IMR-90 (cell line): ENCODE measurements at regions not wholly inside any gene's neighbourhood (a gene's known extent, or its start where the extent isn't known, plus 50 kb on each side); places are given as distances from the start of the nearest gene placed in this dataset.

Experiments used
- ATAC-seq: fragments of 200-7000 bp; cut with Tn5 transposase; 2 replicates; pipeline ENCODE4 v1.9.1; 2020; ENCODE audit warnings: low read depth, mild to moderate bottlenecking, moderate library complexity
- BruUV-seq: library from RNA; stranded (reverse); fragments of 400-500 nt; replicated peaks from 2 replicates; lab custom pipeline; 2021; lab: Mats Ljungman, UMichigan
- CTCF ChIA-PET: fragments of 300-600 bp; formaldehyde crosslinking; extraction: SDS; loops from one replicate; lab custom pipeline; 2021; ENCODE audit warnings: antibody characterized with exemption; lab: Yijun Ruan, JAX
- POLR2A ChIA-PET: fragments of 300-600 bp; sonication (Branson Sonifier 250); formaldehyde crosslinking; loops from one replicate; lab custom pipeline; 2022; ENCODE audit warnings: antibody characterized with exemption; ENCODE audit not compliant: unreplicated experiment; lab: Charles Lee
- DNase-seq: peaks from one replicate; pipeline ENCODE4 v3.0.0; 2013
- H2AFZ ChIP-seq: replicated peaks from 2 replicates; pipeline ENCODE3; 2013; ENCODE audit warnings: low read length, mild to moderate bottlenecking; ENCODE audit not compliant: poor library complexity
- H2AK5ac ChIP-seq: 2 replicates; pipeline ENCODE4 v1.6.1; 2013; ENCODE audit warnings: low read depth, low read length, inconsistent platforms
- H2AK9ac ChIP-seq: replicated peaks from 2 replicates; pipeline ENCODE3; 2013; ENCODE audit warnings: mild to moderate bottlenecking, low read depth, low read length, moderate library complexity; ENCODE audit not compliant: poor library complexity
- H2BK120ac ChIP-seq: 2 replicates; pipeline ENCODE4 v1.6.1; 2013; ENCODE audit warnings: low read depth, low read length, inconsistent platforms
- H2BK15ac ChIP-seq: 3 replicates; pipeline ENCODE4 v1.6.1; 2013; ENCODE audit warnings: low read depth, low read length, inconsistent platforms
- H2BK20ac ChIP-seq: 2 replicates; pipeline ENCODE4 v1.6.1; 2013; ENCODE audit warnings: low read depth, mild to moderate bottlenecking, inconsistent platforms, low read length, moderate library complexity
- H2BK5ac ChIP-seq: 2 replicates; pipeline ENCODE4 v1.6.1; 2013; ENCODE audit warnings: mild to moderate bottlenecking, low read depth, low read length, inconsistent platforms; ENCODE audit not compliant: poor library complexity, severe bottlenecking
- H3K14ac ChIP-seq: replicated peaks from 2 replicates; pipeline ENCODE4 v1.6.1; 2013; ENCODE audit warnings: low read depth, low read length, inconsistent platforms
- H3K18ac ChIP-seq: 2 replicates; pipeline ENCODE4 v1.6.1; 2013; ENCODE audit warnings: low read depth, low read length, control low read depth
- H3K23ac ChIP-seq: 2 replicates; pipeline ENCODE4 v1.6.1; 2013; ENCODE audit warnings: low read depth, low read length, inconsistent platforms
- H3K27ac ChIP-seq: 2 replicates; pipeline ENCODE4 v1.5.1; 2013; ENCODE audit warnings: mild to moderate bottlenecking, control low read depth, low read length; ENCODE audit not compliant: insufficient read depth
- H3K27me3 ChIP-seq: 2 replicates; pipeline ENCODE4 v1.6.1; 2013; ENCODE audit warnings: low read length; ENCODE audit not compliant: control insufficient read depth, insufficient read depth
- H3K36me3 ChIP-seq: 2 replicates; pipeline ENCODE4 v1.6.1; 2013; ENCODE audit warnings: low read length, mixed read lengths; ENCODE audit not compliant: control insufficient read depth, insufficient read depth
- H3K4ac ChIP-seq: 2 replicates; pipeline ENCODE4 v1.6.1; 2013; ENCODE audit warnings: low read depth, low read length, inconsistent platforms
- H3K4me1 ChIP-seq: 2 replicates; pipeline ENCODE4 v1.6.1; 2013; ENCODE audit warnings: low read length, mixed read lengths; ENCODE audit not compliant: control insufficient read depth, insufficient read depth
- H3K4me2 ChIP-seq: 2 replicates; pipeline ENCODE4 v1.6.1; 2013; ENCODE audit warnings: low read depth, mild to moderate bottlenecking, control low read depth, low read length, moderate library complexity
- H3K4me3 ChIP-seq: 2 replicates; pipeline ENCODE4 v1.5.1; 2013; ENCODE audit warnings: low read depth, mild to moderate bottlenecking, control low read depth, low read length, moderate library complexity; ENCODE audit not compliant: insufficient read depth
- H3K56ac ChIP-seq: 2 replicates; pipeline ENCODE4 v1.6.1; 2013; ENCODE audit warnings: low read length, inconsistent platforms; ENCODE audit not compliant: insufficient read depth; ENCODE audit errors: extremely low read depth
- H3K79me1 ChIP-seq, 2 experiments: 2 replicates each; pipeline ENCODE4 v1.6.1; 2013; ENCODE audit warnings: low read length in 2 of 2, inconsistent platforms in 1 of 2, low read depth in 1 of 2
- H3K9ac ChIP-seq: 2 replicates; pipeline ENCODE4 v1.6.1; 2013; ENCODE audit warnings: low read depth, low read length, control low read depth
- H3K9me1 ChIP-seq: 2 replicates; pipeline ENCODE4 v1.6.1; 2013; ENCODE audit warnings: low read length, inconsistent platforms; ENCODE audit not compliant: insufficient read depth
- H3K9me3 ChIP-seq: 2 replicates; pipeline ENCODE4 v1.6.1; 2013; ENCODE audit warnings: low read length; ENCODE audit not compliant: control insufficient read depth, insufficient read depth
- H4K20me1 ChIP-seq: 2 replicates; pipeline ENCODE4 v1.6.1; 2013; ENCODE audit warnings: low read length, inconsistent platforms; ENCODE audit not compliant: insufficient read depth
- H4K5ac ChIP-seq: 2 replicates; pipeline ENCODE4 v1.6.1; 2013; ENCODE audit warnings: mild to moderate bottlenecking, low read depth, low read length, control low read depth
- H4K8ac ChIP-seq, 2 experiments: 2 replicates each; pipeline ENCODE4 v1.6.1; 2013; ENCODE audit warnings: low read depth in 2 of 2, low read length in 2 of 2, control low read depth in 1 of 2, inconsistent platforms in 1 of 2
- H4K91ac ChIP-seq: 2 replicates; pipeline ENCODE4 v1.6.1; 2013; ENCODE audit warnings: low read depth, low read length, inconsistent platforms; ENCODE audit not compliant: insufficient read depth
- BHLHE40 ChIP-seq: fragments of 150-350 bp; IDR thresholded peaks from 2 replicates; pipeline ENCODE4 v1.6.1; 2016; ENCODE audit warnings: mild to moderate bottlenecking, low read depth, low read length
- CEBPB ChIP-seq: IDR thresholded peaks from 2 replicates; pipeline ENCODE4 v1.6.1; 2012; ENCODE audit warnings: low read depth, low read length, improper control_type of control experiment
- CHD1 ChIP-seq: IDR thresholded peaks from 2 replicates; pipeline ENCODE4 v1.6.1; 2012; ENCODE audit warnings: low read depth, low read length, improper control_type of control experiment
- CTCF ChIP-seq: conservative IDR thresholded peaks from 2 replicates; pipeline ENCODE4 v1.5.1; 2012; ENCODE audit warnings: mild to moderate bottlenecking, low read depth, low read length, improper control_type of control experiment
- ELK1 ChIP-seq: fragments of 150-350 bp; IDR thresholded peaks from 2 replicates; pipeline ENCODE4 v1.6.1; 2016; ENCODE audit warnings: low read depth, mild to moderate bottlenecking, low read length, moderate library complexity, borderline replicate concordance
- FOS ChIP-seq: fragments of 150-350 bp; IDR thresholded peaks from 2 replicates; pipeline ENCODE4 v1.6.1; 2016; ENCODE audit warnings: low read depth, low read length
- MAFK ChIP-seq: IDR thresholded peaks from 2 replicates; pipeline ENCODE4 v1.6.1; 2012; ENCODE audit warnings: low read depth, low read length, improper control_type of control experiment
- MAZ ChIP-seq: IDR thresholded peaks from 2 replicates; pipeline ENCODE4 v1.6.1; 2012; ENCODE audit warnings: low read depth, mild to moderate bottlenecking, low read length, improper control_type of control experiment, moderate library complexity, borderline replicate concordance
- MXI1 ChIP-seq: IDR thresholded peaks from 2 replicates; pipeline ENCODE4 v1.6.1; 2012; ENCODE audit warnings: low read depth, mild to moderate bottlenecking, low read length, moderate library complexity, borderline replicate concordance
- NFE2L2 ChIP-seq: fragments of 150-350 bp; IDR thresholded peaks from 2 replicates; pipeline ENCODE4 v1.6.1; 2016; ENCODE audit warnings: low read depth, mild to moderate bottlenecking, low read length
- POLR2A ChIP-seq: IDR thresholded peaks from 2 replicates; pipeline ENCODE4 v1.6.1; 2012; ENCODE audit warnings: mild to moderate bottlenecking, low read depth, low read length
- RAD21 ChIP-seq: IDR thresholded peaks from 2 replicates; pipeline ENCODE4 v1.6.1; 2012; ENCODE audit warnings: low read length, improper control_type of control experiment
- RCOR1 ChIP-seq: IDR thresholded peaks from 2 replicates; pipeline ENCODE4 v1.6.1; 2012; ENCODE audit warnings: mild to moderate bottlenecking, low read length, improper control_type of control experiment; ENCODE audit not compliant: insufficient replicate concordance
- RFX5 ChIP-seq: IDR thresholded peaks from 2 replicates; pipeline ENCODE4 v1.8.0; 2012; ENCODE audit warnings: low read depth, mild to moderate bottlenecking, low read length, moderate library complexity
- SMC3 ChIP-seq: fragments of 150-350 bp; IDR thresholded peaks from 2 replicates; pipeline ENCODE4 v1.6.1; 2016; ENCODE audit warnings: low read depth, mild to moderate bottlenecking, antibody characterized with exemption, low read length, moderate library complexity
- USF2 ChIP-seq: fragments of 150-350 bp; IDR thresholded peaks from 2 replicates; pipeline ENCODE4 v1.6.1; 2017; ENCODE audit warnings: mild to moderate bottlenecking, antibody characterized with exemption, low read length, low read depth
- WGBS, 2 experiments: methylation state at CpG; one replicate each; pipeline versions ENCODE4 v1.1.5 to v1.1.7; 2013; ENCODE audit warnings: missing lambda C conversion rate in 2 of 2; ENCODE audit not compliant: insufficient read length in 1 of 2; ENCODE audit errors: extremely low coverage in 2 of 2; 5-methylcytosine and 5-hydroxymethylcytosine counted together
- dilution Hi-C: fragments of 300-500 bp; cut with HindIII; formaldehyde crosslinking; loops from one replicate; pipeline ENCODE4 v1.14.3; 2018; ENCODE audit warnings: low sequenced_read_pairs; ENCODE audit not compliant: unreplicated experiment
- in situ Hi-C: fragments of 300-500 bp; cut with MboI; formaldehyde crosslinking; loops from 3 replicates; pipeline ENCODE4 v1.14.3; 2019; ENCODE audit warnings: low sequenced_read_pairs, inconsistent platforms, mixed read lengths
- intact Hi-C: fragments of 100-400 bp; cut with micrococcal nuclease; formaldehyde crosslinking; loops from 2 replicates; pipeline ENCODE4 v1.10.0; 2022

GRCh38 chr9:79824265-79824664 lies 252.5 kb downstream of the TLE4 start:
- dilution Hi-C loops (no loop called here), in situ Hi-C loops (no loop called here), intact Hi-C loops (no loop called here)
- 100% methylated on average over 1 of the region's 3 CpGs; no CpG with 5 or more reads in 1 of the 2 experiments for WGBS, 2 experiments
- H3K9me1 ChIP-seq, result no peaks in the 10 kb centered on the region
- no peak overlapping the region for H3K23ac ChIP-seq
- H3K4me2 ChIP-seq, result no peak overlapping the region
- no peaks in the 10 kb centered on the region for H3K4me1 ChIP-seq
- no peak overlapping the region for H2BK120ac ChIP-seq
- H2AK5ac ChIP-seq, result no peak overlapping the region
- no peak overlapping the region for H3K4me3 ChIP-seq
- H2BK5ac ChIP-seq, result no peak overlapping the region
- no peak overlapping the region for H3K9ac ChIP-seq
- CTCF ChIA-PET, result no interaction called here
- H3K79me1 ChIP-seq, result no peaks in the 10 kb centered on the region
- H4K5ac ChIP-seq, result no peak overlapping the region
- H2AK9ac ChIP-seq, result no peak overlapping the region
- BruUV-seq, result no TSS peak
- no peak overlapping the region for H3K4ac ChIP-seq
- no peaks in the 10 kb centered on the region for H3K9me3 ChIP-seq
- H3K18ac ChIP-seq, result no peak overlapping the region
- POLR2A ChIA-PET, result no interaction called here
- ATAC-seq (no peak), DNase-seq (no peak)
- no peak overlapping the region for H2BK20ac ChIP-seq
- H3K27ac ChIP-seq, result no peak overlapping the region
- H3K36me3 ChIP-seq, result no peaks in the 10 kb centered on the region
- TF ChIP-seq ELK1 (no peak), RCOR1 (no peak), USF2 (no peak), MXI1 (no peak), RFX5 (no peak), POLR2A (no peak), NFE2L2 (no peak), FOS (no peak), CHD1 (no peak), MAZ (no peak), CTCF (no peak), RAD21 (no peak), MAFK (no peak), CEBPB (no peak), SMC3 (no peak), BHLHE40 (no peak)
- no peaks in the 10 kb centered on the region for H4K20me1 ChIP-seq
- H3K14ac ChIP-seq, result no peak overlapping the region
- peaks cover 5% of the 10 kb centered on the region for H3K27me3 ChIP-seq
- H2BK15ac ChIP-seq, result no peak overlapping the region
- H3K56ac ChIP-seq, result no peak overlapping the region
- H4K8ac ChIP-seq, result no peak overlapping the region
- no peak overlapping the region for H2AFZ ChIP-seq
- no peak overlapping the region for H4K91ac ChIP-seq
